GM21367 (cell line): ENCODE measurements at regions not wholly inside any gene's neighbourhood (a gene's known extent, or its start where the extent isn't known, plus 50 kb on each side); places are given as distances from the start of the nearest gene placed in this dataset.
"Not testable (repeated sequence)": the region's sequence is repeated elsewhere in the genome, so short reads cannot be mapped to it uniquely, and the experiment has no call there.

Source experiments
- ATAC-seq: cut with Tn5 transposase; IDR thresholded peaks from one replicate; pipeline ENCODE4 v1.9.1; 2021; ENCODE audit not compliant: unreplicated experiment

DNA sequence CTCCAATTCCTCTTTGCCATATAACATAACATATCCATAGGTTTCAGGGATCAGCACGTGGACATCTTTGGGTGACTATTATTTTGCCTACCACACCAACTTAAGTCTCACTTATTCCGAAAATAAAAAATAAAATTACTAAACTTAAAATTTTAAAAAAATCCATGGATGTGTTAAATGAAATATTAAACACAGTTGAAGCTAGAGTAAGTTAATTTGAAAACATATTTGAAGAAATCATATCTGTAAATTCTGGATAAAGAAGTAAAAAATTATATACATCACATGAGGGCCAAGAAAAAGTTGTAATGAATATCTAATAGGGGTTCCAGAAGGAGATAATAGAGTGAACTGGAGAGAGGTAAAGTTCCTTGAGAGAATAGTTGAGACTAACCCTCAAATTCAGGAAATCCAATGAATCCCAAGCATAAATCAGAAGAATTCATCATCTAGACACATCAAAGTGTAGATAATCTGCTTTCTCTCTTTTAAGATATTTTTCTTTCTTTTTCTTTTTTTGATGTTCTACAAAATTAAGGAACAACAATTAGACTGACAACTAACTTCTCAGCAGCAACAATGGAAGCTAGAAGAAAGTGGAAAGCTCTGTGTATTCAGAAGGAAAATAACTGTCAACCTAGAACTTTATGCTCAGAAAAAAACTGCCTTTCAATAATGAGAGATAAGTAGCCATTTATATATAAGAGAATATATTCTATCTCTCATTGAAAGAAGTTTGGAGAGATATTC lies 147.4 kb downstream of the ABHD5 start:
- ATAC-seq: no peak

DNA sequence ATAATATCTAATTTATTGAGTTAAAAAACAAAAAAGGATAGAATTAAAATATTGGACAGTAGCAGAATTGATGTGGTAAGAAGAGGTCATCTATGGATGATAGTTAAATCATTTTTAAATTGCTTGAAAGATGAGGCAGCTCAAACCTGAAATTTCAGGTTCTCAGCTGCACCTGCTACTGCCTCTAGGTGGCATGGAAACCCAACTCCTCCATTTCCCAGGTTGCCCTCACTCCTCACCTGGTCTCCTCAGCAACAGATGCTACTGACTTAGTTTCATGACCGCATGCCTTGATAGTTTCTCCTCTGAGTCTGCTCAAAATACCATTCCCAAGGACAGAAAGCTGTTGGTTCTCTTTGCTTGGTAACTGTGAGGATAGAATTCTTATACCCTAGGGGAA lies 148.1 kb downstream of the ABHD5 start:
- no peak for ATAC-seq

DNA sequence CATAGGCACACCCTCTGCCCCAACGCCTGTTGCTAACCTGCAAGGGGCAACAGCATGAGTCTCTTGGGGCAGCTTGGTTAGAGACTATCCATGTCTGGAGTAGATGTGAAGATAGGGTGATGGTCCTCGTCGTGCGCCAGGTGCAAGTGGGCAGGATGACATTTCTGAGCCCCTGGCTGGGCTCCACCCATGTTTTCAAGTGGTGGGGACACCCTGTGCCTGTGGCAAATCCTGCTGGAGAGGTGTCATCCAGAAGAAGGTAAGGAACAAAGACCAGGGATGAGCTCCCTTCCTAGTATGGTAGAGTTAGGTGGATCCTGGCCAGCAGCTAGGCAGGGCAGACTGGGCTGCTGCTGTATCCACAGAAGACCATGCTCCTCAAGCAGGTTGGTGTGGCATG lies 152.6 kb downstream of the ABHD5 start:
- no peak for ATAC-seq

DNA sequence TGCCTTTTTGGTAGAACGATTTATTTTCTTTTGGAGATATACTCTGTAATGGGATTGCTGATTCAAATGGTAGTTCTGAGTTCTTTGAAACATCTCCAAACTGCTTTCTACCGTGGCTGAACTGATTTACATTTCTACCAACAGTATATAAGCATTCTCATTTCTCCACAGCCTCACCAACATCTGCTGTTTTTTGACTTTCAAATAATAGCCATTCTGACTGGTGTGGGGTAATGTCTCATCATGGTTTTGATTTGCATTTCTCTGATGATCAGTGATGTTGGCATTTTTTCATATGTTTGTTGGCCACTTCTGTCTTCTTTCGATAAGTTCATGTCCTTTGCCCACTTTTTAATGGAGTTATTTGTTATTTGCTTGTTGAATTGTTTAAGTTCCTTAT lies 154.0 kb downstream of the ABHD5 start:
- no peak for ATAC-seq

DNA sequence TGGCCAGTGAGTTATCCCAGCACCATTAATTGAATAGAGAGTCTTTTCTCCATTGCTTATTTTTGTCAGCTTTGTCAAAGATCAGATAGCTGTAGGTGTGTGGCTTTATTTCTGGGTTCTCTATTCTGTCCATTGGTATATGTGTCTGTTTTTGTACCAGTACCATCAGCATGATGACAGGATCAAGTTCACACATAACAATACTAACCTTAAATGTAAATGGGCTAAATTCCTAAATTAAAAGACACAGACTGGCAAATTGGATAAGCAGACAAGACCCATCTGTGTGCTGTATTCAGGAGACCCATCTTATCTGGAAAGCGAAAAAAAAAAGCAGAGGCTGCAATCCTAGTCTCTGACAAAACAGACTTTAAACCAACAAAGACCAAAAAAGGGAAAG lies 154.8 kb downstream of the ABHD5 start:
- not testable (repeated sequence) for ATAC-seq

DNA sequence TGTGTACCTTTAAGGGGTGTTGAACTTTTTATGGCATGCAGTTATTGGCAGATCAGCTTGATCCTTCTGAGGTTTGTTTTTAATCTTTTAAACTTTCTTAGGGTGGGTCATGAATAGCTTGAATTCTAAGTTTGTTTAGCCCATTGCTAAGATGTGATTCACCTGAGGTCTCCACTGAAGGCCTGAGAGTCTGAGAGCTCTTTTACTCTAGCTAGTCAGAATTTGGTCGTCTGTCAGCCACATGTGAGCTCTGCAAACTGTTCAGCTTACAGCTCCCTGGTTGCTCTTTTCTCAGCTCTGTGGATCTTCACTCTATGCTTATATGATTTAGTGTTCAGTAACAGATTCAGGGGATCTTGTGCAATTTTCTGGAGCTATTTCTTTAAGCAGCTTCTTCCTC lies 161.3 kb downstream of the ABHD5 start:
- ATAC-seq: no peak

DNA sequence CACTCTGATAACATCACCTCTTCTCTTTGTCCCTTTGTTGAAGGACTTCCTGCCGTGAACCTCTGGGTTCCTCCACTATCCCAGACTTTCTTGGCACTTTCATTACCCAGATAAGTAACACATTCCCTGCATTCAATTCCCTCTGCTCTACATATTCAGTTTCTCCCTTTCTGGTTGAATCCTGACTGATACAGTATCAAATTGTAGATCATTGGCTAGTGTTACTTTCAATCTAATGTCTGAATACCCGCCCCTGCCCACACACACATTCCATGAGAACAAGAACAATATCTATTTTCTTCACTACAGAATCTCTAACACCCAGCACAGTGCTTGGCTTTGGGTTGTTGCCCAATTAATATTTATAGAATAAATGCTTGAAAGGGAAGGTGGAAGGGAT lies 163.5 kb downstream of the ABHD5 start:
- no peak for ATAC-seq

DNA sequence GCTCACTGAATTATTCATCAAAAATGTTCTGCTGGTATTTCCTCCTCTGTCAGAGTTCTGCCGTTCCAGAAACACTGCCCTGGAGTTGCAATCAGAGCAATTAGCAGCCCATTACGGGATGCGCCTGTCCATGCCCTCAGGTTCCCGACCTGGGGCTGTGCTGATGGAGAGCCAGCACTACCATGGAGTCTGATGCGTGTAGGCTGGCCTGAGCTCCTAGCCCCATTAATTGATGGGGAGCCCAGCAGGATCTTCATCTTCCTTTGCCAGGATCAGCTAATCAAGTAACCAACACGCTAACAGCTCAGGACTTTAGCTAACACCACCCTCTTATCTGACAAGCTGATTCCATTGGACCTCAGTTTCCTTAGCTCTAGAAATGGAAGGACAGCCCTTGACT lies 164.2 kb downstream of the ABHD5 start:
- ATAC-seq: no peak

DNA sequence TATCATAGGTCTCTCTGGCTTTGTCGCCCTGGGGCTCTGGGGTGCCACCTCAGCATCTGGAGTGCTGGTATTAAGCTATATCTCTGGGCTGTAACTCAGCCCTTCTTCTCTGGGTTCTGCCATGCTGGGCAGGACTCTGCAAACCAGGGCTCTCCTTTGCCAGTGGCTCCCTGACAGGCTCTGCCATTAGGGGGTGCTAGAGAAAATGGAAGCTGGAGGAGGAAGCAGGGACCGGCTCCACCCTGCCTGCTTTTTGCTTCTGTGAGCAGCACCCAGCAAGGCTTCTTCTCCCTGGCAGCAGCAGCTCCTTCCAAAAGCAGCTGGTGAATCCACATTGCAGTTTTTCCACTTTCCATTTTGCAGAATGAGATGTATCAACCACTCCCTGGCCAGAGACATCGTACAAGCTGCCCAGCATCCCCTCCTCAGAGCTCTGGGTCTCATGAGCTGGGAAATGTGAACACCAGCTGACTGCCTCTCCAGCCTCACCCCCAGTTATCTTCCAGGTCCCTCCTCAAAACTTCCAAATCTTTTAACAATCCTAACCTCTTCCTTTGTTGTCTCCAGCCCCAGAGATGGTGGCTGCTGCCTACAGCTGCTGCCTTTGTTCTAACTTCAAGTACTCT lies 165.0 kb downstream of the ABHD5 start:
- ATAC-seq: no peak

DNA sequence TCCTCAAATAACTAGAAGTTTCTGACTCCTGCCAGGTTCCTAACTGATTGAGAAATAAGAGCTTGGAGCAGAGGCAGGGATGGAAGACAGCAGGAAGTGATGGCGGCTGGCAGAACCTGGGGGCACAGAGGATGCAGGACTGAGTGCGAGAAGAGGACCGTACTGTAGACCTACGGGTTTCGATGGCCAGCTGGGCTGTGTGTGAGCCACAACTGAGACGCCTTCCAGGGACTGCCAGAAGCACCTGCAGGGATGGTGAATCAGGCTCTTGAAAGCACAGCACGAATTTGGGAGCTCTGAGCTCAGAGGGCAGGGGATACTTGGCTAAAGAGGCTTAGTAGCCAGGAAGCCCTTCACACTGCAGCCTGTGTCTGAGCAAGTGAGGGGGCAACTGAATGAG lies 165.6 kb downstream of the ABHD5 start:
- no peak for ATAC-seq

DNA sequence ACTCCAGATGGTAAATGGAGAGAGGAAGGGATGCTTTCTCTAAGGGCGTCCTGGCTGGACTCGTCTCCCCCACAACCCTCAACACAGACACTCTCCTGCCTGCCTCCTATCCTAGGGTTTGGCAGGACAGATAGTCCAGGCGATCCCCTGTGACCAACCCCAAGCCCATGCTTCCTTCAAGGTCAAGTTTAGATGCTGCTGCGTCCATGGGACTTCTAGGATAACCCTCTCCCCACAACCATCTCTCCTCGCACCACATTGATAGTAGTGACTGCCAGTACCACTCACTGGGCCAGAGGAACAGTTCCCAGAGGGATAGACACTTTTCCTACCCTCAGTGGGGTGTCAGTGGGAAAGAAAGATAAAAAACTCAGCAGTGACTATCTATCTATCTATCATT lies 166.0 kb downstream of the ABHD5 start:
- no peak for ATAC-seq

DNA sequence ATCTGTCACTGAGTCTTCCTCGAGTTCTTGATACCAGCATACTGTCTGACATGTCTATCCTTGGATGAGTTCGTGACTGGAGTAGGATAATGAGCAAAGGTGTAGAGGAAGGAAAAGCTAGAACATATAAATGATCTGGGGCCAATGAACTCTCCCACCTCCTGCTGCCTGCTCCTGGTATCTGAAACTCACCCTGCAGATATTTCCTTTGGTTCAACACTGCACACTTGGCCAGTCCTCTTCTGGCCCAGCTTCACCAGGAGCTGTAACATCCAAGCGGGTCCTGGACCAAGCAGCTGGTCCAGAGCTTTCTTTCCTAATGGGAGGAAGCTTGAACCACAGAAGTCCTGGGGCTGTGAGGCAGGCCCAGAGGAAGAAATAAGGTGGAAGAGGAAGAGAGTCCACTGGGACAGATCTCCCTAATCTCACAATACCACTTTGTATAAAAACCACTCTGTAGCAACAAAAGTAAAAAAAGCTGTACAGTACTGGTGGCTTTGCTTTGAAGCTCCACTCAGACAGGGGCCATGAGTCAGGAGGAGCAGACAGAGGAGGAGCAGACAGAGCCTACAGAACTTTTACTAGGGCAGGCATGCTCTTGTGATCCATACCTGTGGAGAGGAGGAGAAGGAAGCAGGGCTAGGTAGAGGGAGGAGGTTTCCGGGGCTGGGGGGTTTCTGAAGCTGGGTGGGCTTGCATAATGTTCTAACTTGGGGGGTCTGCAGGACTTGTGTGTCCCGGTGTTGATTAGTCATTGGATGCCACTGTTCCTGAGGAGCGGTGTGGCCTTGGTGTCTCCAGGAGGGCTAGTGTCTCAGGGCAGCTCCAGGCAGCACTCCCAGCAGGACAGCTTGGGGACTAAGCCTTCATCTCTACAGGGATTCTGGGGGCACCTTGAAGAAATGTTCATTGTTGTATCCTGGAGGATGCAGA lies 166.9 kb downstream of the ABHD5 start:
- ATAC-seq: no peak

DNA sequence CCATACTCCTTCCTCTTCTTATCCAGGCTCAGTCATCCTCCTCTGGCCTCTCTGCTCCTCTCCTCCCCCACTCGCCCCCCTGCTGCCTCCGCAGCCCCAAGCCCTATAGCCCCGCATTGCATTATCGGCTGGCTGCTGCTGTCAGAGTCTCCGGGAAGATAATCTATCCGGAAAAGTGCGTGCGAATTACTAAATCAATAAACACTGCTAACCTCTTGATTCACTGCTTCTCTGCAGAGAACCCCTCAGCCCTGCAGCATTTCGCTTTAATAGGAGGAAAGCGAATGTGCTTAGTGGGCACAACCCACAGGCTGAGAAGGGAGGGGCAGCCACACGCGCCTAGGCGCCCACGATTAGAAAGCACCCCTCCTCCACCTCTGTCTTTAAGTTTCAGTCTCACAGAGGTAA lies 167.6 kb downstream of the ABHD5 start:
- no peak for ATAC-seq

DNA sequence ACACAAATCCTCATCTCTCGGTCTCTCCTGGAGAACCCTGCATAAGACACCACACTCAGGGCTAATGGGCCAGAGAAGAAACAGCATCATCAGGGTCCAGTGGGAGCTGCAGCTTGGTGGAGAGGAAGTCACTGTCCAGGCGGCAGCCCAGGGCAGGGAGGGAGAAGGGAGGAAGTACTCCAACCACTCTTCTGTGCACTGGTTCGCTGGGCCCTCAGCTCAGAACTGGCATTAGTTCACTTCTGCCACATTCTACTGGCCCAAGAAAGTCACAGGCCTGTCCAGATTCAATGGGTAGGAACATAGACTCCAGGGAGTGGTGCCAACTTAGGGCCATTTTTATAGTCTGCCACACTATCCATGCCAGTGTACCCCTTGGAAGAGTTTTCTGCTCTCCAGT lies 169.0 kb downstream of the ABHD5 start:
- ATAC-seq: no peak

DNA sequence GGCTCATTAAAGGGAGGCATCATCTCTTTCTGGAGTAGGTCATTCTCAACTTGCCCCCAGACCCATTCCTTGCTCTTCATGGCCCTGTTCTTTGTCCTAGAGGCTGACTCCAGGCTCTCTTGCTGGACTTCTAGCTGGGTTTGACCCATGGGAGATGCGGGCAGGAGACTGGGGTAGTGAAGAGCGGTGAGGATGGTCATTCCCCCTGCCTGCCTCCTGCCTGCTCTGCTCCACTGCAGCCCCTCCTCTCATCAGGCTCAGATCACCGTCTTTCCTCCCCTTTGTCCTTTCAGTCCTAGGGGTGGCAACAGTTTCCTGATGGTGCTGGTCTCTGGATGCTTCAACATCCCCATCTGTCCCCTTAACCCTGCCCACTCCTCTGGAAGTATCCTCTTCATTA lies 170.9 kb downstream of the ABHD5 start:
- no peak for ATAC-seq

DNA sequence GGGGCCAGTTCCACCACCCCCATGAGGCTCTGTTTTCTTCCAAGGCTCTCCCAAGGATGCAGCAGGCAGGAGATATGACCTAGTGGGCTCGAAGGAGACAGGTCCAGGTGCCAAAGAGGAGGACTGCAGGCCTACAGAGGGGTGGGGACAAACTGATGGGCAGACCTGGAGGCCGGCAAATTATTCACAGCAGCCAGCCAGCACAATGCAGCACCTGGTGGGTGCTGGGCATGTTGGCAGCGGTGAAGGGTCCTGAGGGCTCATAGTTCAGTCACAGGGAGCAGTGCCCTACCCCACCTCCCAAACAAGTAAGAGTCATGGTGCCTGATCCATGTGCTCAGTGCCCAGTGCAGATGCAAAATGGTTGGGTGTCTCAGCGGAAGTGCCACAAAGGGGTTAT lies 171.7 kb downstream of the ABHD5 start:
- ATAC-seq: no peak

DNA sequence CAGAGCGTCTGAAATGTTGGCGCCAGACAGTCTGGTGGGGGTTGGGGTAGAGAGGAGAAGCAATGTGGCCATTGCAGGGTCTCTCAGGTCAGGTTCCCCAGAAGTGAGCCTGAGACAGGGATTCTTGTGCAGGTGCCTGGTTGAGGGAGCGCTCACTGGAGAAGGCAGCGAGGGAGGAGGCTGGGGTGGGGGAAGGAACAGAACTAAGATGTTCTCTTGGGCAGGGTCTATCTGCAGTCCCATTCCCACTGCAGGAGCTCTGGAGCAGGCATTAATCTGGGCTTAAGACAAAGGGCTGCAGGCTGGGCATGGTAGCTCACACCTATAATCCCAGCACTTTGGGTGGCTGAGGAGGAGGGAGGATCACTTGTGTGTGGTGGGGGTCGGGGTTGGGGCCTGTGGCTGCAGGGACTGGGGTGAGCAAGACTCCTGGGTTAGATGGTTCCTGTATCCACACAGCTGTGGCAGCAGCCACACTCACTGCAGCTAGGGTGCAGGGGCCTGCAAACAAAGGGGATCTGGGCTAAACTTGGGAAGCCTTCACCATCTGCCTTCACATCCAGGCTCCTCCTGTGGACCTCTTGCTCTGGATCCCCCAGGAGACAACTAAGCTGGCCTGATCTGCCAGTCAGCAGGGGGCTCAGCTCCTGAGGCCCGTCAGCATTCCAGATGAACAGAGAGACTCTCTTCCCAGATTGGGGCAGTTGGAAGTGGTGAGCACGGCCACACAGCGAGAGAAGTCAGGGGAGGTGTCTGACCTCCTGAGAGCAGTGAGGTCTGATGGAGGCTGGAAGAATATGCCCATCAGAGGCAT lies 172.5 kb downstream of the ABHD5 start:
- no peak for ATAC-seq

DNA sequence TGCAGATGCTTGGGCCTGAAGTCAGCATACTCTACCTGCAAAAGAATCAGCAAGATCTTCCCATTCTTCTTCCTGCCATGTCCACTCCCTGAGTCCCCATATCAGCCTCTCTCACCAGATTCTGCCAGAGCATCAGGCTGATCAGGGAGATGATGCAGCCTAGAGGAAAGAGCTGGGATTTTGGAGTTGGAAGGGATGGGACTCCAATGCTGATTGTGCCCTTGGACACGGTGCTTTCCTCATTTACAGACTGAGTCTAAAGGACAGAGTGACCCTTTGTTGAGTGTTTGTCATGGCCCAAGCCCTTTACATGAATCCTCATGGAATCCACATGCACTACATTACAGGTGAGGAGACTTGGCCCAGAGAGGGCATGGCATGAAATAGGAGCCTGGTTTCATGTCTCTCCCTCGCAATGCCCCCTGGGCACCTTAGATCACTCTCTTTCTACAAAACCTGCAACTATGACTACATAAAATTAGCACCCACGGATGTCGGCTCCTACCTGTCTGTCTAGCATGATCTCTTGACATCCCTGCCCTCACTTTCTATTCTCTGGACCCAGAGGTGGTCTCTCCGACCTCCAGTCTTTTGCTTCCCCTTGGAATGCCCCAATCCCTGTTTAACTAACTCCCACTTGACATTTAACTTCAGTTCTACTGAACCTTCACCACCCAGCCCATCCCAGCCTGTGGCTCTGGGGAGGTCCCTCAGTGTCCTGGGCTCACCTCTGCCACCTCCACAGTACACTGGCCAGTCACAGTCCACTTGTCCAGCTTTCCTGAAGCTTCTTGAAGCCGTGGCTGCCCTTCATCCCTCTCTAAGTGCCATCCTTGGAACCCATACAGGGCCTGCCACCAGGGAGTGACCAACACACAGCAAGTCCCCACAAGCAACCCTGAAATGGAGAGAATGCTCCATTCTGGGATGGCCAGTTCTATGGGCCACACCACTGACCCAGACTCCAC lies 173.5 kb downstream of the ABHD5 start:
- no peak for ATAC-seq

DNA sequence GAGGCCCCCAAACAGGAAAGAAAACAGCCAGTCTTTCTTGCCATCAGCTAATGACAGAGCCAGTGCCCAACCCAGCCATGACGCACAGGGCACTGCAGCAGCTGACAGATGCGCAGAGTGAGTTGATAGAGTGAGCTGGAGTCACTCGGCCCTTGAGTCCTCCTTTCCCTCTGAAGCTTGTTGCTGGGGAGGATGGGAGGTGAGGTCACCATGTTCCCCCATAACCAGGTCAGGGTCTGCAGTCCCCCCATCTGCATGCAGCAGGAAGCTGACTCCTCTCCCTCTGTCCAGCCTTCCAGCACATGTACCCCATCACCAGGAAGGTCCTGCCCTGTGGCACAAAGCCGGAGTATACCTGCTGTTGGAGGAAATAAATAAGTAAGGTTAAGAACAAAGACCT lies 174.6 kb downstream of the ABHD5 start:
- ATAC-seq: no peak
